ENCODE measurements at regions not wholly inside any gene's neighbourhood (a gene's known extent, or its start where the extent isn't known, plus 50 kb on each side); places are given as distances from the start of the nearest gene placed in this dataset.

GRCh38 chr13:90746230-90746629 is 601.3 kb upstream of the MIR17HG start:
- dilution Hi-C loops (cut with HindIII; ENCODE audit: low sequenced_read_pairs, unreplicated experiment) (no loop called here), in situ Hi-C loops (cut with MboI; ENCODE audit: low sequenced_read_pairs) (no loop called here), intact Hi-C loops (cut with micrococcal nuclease) (no loop called here)
- no peaks in the 10 kb centered on the region for H3K4me1 ChIP-seq (ENCODE audit: control insufficient read depth, insufficient read depth, low read length)
- H3K18ac ChIP-seq (ENCODE audit: low read depth, low read length): no peak overlapping the region
- H3K36me3 ChIP-seq (ENCODE audit: control insufficient read depth, insufficient read depth, low read length): no peaks in the 10 kb centered on the region
- no peak overlapping the region for H4K91ac ChIP-seq (ENCODE audit: insufficient read depth, low read depth, low read length)
- H2BK20ac ChIP-seq (ENCODE audit: low read depth, low read length): no peak overlapping the region
- H3K4me2 ChIP-seq (ENCODE audit: low read depth, low read length): no peak overlapping the region
- ATAC-seq (ENCODE audit: low read depth) (no peak), DNase-seq (no peak)
- H2BK120ac ChIP-seq (ENCODE audit: low read depth, low read length): no peak overlapping the region
- H3K9ac ChIP-seq (ENCODE audit: low read depth, low read length): no peak overlapping the region
- no peak overlapping the region for H4K8ac ChIP-seq (ENCODE audit: low read depth in 2 of 2, low read length in 2 of 2)
- H2AK5ac ChIP-seq (ENCODE audit: low read depth, low read length): no peak overlapping the region
- no peaks in the 10 kb centered on the region for H3K9me1 ChIP-seq (ENCODE audit: insufficient read depth, low read length)
- no peaks in the 10 kb centered on the region for H3K27me3 ChIP-seq (ENCODE audit: control insufficient read depth, insufficient read depth, low read length)
- H3K9me3 ChIP-seq (ENCODE audit: control insufficient read depth, insufficient read depth, low read length): peaks cover 2% of the 10 kb centered on the region; the same call in 1 of the 2 replicates
- H4K20me1 ChIP-seq (ENCODE audit: insufficient read depth, low read length): no peaks in the 10 kb centered on the region
- no CpG with 5 or more reads among the region's 3 CpGs for WGBS, 2 experiments (ENCODE audit: extremely low coverage in 2 of 2, insufficient read length in 1 of 2)
- H3K79me1 ChIP-seq (ENCODE audit: low read depth in 1 of 2, low read length in 2 of 2): no peaks in the 10 kb centered on the region
- no peak for TF ChIP-seq RAD21 (IDR thresholded peaks at IDR 0.05; ENCODE audit: low read length)
- no peak for TF ChIP-seq SMC3 (IDR thresholded peaks at IDR 0.05; ENCODE audit: low read depth, low read length)
- BruUV-seq (replicated peaks): no TSS peak
- H2BK15ac ChIP-seq (ENCODE audit: low read depth, low read length): no peak overlapping the region
- ChIA-PET POLR2A (ENCODE audit: unreplicated experiment) (no interaction called here), CTCF (no interaction called here)
- H3K4me3 ChIP-seq (ENCODE audit: insufficient read depth, low read depth, low read length): no peak overlapping the region
- H2BK5ac ChIP-seq (ENCODE audit: low read depth, low read length, poor library complexity, severe bottlenecking): no peak overlapping the region
- H3K14ac ChIP-seq (replicated peaks; ENCODE audit: low read depth, low read length): no peak overlapping the region
- H4K5ac ChIP-seq (ENCODE audit: low read depth, low read length): no peak overlapping the region
- no peak overlapping the region for H3K23ac ChIP-seq (ENCODE audit: low read depth, low read length)
- H3K4ac ChIP-seq (ENCODE audit: low read depth, low read length): no peak overlapping the region
- no peak overlapping the region for H3K56ac ChIP-seq (ENCODE audit: extremely low read depth, insufficient read depth, low read length)
- no peak overlapping the region for H2AK9ac ChIP-seq (replicated peaks; ENCODE audit: low read depth, low read length, poor library complexity)
- no peak overlapping the region for H2AFZ ChIP-seq (replicated peaks; ENCODE audit: low read length, poor library complexity)
- no peak overlapping the region for H3K27ac ChIP-seq (ENCODE audit: insufficient read depth, low read length)

All from IMR-90 (cell line).